Body of pancreas (tissue), 4 donors: ENCODE measurements at regions not wholly inside any gene's neighbourhood (a gene's known extent, or its start where the extent isn't known, plus 50 kb on each side); places are given as distances from the start of the nearest gene placed in this dataset.

ENCODE experiments used
- ATAC-seq: fragments of 150-250 bp; one replicate; pipeline ENCODE4 v1.9.1; 2016
- DNase-seq, 4 donors: peaks; one replicate each; pipeline ENCODE4 v3.0.0-alpha.2; 2019
- H3K27ac ChIP-seq, 4 donors: fragments of 200-600 bp; sonication (generic); 1 replicate in 3 of 4; 2 replicates in 1 of 4; pipeline versions ENCODE4 v1.5.1 to v1.6.1; 2016 to 2019; ENCODE audit warnings: mild to moderate bottlenecking in 1 of 4, mixed read lengths in 1 of 4, moderate library complexity in 1 of 4
- H3K27me3 ChIP-seq, 2 donors: fragments of 200-600 bp; sonication (generic); one replicate each; pipeline ENCODE4 v1.6.0; 2016; ENCODE audit warnings: mild to moderate bottlenecking in 1 of 2
- H3K36me3 ChIP-seq, 2 donors: fragments of 200-600 bp; sonication (generic); replicated peaks in 1 of 2; 2 replicates each; pipeline ENCODE4 v1.5.1; 2016; ENCODE audit warnings: low read depth in 2 of 2; ENCODE audit not compliant: insufficient read depth in 1 of 2
- H3K4me1 ChIP-seq: fragments of 200-600 bp; sonication (generic); one replicate; pipeline ENCODE4 v1.6.0; 2016
- H3K4me3 ChIP-seq, 2 donors: fragments of 200-600 bp; sonication (generic); 1 replicate in 1 of 2; 2 replicates in 1 of 2; pipeline ENCODE4 v1.5.1; 2016 to 2019
- H3K9me3 ChIP-seq, 3 donors: fragments of 200-600 bp; sonication (generic); 1 replicate in 2 of 3; 2 replicates in 1 of 3; pipeline ENCODE4 v1.5.1; 2016
- POLR2A ChIP-seq, 3 donors: fragments of 450-650 bp; IDR thresholded peaks; one replicate each; pipeline ENCODE4 v1.6.1; 2016; ENCODE audit warnings: antibody characterized with exemption in 3 of 3, mild to moderate bottlenecking in 2 of 3
- WGBS, 2 donors: methylation state at CpG; one replicate each; pipeline ENCODE4 v1.1.5; 2017; 5-methylcytosine and 5-hydroxymethylcytosine counted together
- intact Hi-C: fragments of 100-400 bp; cut with DNase I; formaldehyde crosslinking; loops from one replicate; pipeline ENCODE4 v1.15.1; 2023
- TF ChIP-seq, protein P1 (sequence below), 7 experiments: fragments of 450-650 bp in 4 of 7; fragments of 200-600 bp in 3 of 7; sonication (generic) in 3 of 7; IDR thresholded peaks; one replicate each; pipeline ENCODE4 v1.5.1; 2016 to 2019; ENCODE audit warnings: antibody characterized with exemption in 7 of 7

GRCh38 chr12:30826276-30826675 is 71.5 kb upstream of the CAPRIN2 start:
- no peak for TF ChIP-seq POLR2A (IDR thresholded peaks at IDR 0.05)
- TF ChIP-seq, protein P1, sequence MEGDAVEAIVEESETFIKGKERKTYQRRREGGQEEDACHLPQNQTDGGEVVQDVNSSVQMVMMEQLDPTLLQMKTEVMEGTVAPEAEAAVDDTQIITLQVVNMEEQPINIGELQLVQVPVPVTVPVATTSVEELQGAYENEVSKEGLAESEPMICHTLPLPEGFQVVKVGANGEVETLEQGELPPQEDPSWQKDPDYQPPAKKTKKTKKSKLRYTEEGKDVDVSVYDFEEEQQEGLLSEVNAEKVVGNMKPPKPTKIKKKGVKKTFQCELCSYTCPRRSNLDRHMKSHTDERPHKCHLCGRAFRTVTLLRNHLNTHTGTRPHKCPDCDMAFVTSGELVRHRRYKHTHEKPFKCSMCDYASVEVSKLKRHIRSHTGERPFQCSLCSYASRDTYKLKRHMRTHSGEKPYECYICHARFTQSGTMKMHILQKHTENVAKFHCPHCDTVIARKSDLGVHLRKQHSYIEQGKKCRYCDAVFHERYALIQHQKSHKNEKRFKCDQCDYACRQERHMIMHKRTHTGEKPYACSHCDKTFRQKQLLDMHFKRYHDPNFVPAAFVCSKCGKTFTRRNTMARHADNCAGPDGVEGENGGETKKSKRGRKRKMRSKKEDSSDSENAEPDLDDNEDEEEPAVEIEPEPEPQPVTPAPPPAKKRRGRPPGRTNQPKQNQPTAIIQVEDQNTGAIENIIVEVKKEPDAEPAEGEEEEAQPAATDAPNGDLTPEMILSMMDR (IDR thresholded peaks at IDR 0.05) = no peak
- no peaks in the 10 kb centered on the region for H3K9me3 ChIP-seq
- DNase-seq = no peak
- H3K27me3 ChIP-seq = no peaks in the 10 kb centered on the region
- H3K36me3 ChIP-seq = no peaks in the 10 kb centered on the region
- WGBS, 2 donors = 68 to 70% methylated on average over 8 of the region's 8 CpGs
- no peak overlapping the region for H3K27ac ChIP-seq
- no peak for ATAC-seq
- no peak overlapping the region for H3K4me3 ChIP-seq
- intact Hi-C loops = no loop called here
- peaks cover 19% of the 10 kb centered on the region for H3K4me1 ChIP-seq

GRCh38 chr12:30825341-30825740 is 70.6 kb upstream of the CAPRIN2 start:
- ATAC-seq = no peak
- WGBS, 2 donors = 67 to 81% methylated on average over 4 of the region's 4 CpGs
- TF ChIP-seq, protein P1 (IDR thresholded peaks at IDR 0.05) = no peak
- TF ChIP-seq POLR2A (IDR thresholded peaks at IDR 0.05) = no peak
- DNase-seq = no peak
- no peak overlapping the region for H3K27ac ChIP-seq
- H3K27me3 ChIP-seq = no peaks in the 10 kb centered on the region
- no peaks in the 10 kb centered on the region for H3K36me3 ChIP-seq
- H3K9me3 ChIP-seq = no peaks in the 10 kb centered on the region
- H3K4me1 ChIP-seq = peaks cover 19% of the 10 kb centered on the region
- H3K4me3 ChIP-seq = no peak overlapping the region
- intact Hi-C loops = no loop called here

GRCh38 chr12:30824311-30824710 is 69.6 kb upstream of the CAPRIN2 start:
- intact Hi-C loops = no loop called here
- DNase-seq (no peak), ATAC-seq (no peak)
- Histone ChIP-seq H3K9me3 (no peaks in the 10 kb centered on the region), H3K27ac (no peak overlapping the region), H3K4me3 (no peak overlapping the region), H3K27me3 (no peaks in the 10 kb centered on the region), H3K4me1 (peaks cover 19% of the 10 kb centered on the region), H3K36me3 (no peaks in the 10 kb centered on the region)
- TF ChIP-seq, protein P1 (IDR thresholded peaks at IDR 0.05) = no peak
- TF ChIP-seq POLR2A (IDR thresholded peaks at IDR 0.05) = no peak
- WGBS, 2 donors = 88 to 93% methylated on average over 5 of the region's 5 CpGs

GRCh38 chr12:30823764-30824163 is 69.0 kb upstream of the CAPRIN2 start:
- Histone ChIP-seq H3K36me3 (no peaks in the 10 kb centered on the region), H3K4me1 (peaks cover 19% of the 10 kb centered on the region), H3K9me3 (no peaks in the 10 kb centered on the region), H3K4me3 (no peak overlapping the region), H3K27me3 (no peaks in the 10 kb centered on the region), H3K27ac (no peak overlapping the region)
- intact Hi-C loops = no loop called here
- TF ChIP-seq POLR2A (IDR thresholded peaks at IDR 0.05) = no peak
- TF ChIP-seq, protein P1 (IDR thresholded peaks at IDR 0.05) = no peak
- ATAC-seq = no peak
- no peak for DNase-seq
- 90 to 92% methylated on average over 13 of the region's 13 CpGs for WGBS, 2 donors

GRCh38 chr12:30823156-30823699 is 68.5 kb upstream of the CAPRIN2 start:
- Histone ChIP-seq H3K27me3 (no peaks in the 10 kb centered on the region), H3K27ac (peak overlapping the region in 2 of 4 donors; percentile 66 to 83), H3K4me1 (peaks cover 19% of the 10 kb centered on the region), H3K36me3 (no peaks in the 10 kb centered on the region), H3K4me3 (no peak overlapping the region), H3K9me3 (no peaks in the 10 kb centered on the region)
- WGBS, 2 donors = 44 to 72% methylated on average over 11 to 32 of the region's 32 CpGs
- ATAC-seq = peak; percentile 70
- intact Hi-C loops = no loop called here
- DNase-seq = peak; percentile 5 to 62 (median 50)
- TF ChIP-seq, protein P1 (IDR thresholded peaks at IDR 0.05) = peak in 4 of 7 experiments; percentile 2 to 41 (median 26)
- TF ChIP-seq POLR2A (IDR thresholded peaks at IDR 0.05) = no peak
